Liver (tissue), 7 donors: ENCODE measurements at regions not wholly inside any gene's neighbourhood (a gene's known extent, or its start where the extent isn't known, plus 50 kb on each side); places are given as distances from the start of the nearest gene placed in this dataset.

Source experiments
- DNase-seq: peaks from one replicate; pipeline ENCODE4 v3.0.0-alpha.2; 2017; ENCODE audit warnings: low spot score
- H3K27ac ChIP-seq, 2 donors: one replicate each; pipeline ENCODE4 v1.7.0; 2013; ENCODE audit warnings: inconsistent platforms in 2 of 2, low read length in 2 of 2, control low read depth in 1 of 2, low read depth in 1 of 2, mild to moderate bottlenecking in 1 of 2
- H3K27me3 ChIP-seq, 4 donors: one replicate each; pipeline versions ENCODE4 v1.6.1 to v1.7.0; 2013; ENCODE audit warnings: low read length in 3 of 4, inconsistent platforms in 1 of 4, mild to moderate bottlenecking in 1 of 4, moderate library complexity in 1 of 4; ENCODE audit not compliant: control insufficient read depth in 4 of 4, insufficient read depth in 4 of 4
- H3K36me3 ChIP-seq, 4 donors: one replicate each; pipeline versions ENCODE4 v1.6.1 to v1.7.0; 2013; ENCODE audit warnings: low read length in 3 of 4, mild to moderate bottlenecking in 3 of 4, low read depth in 1 of 4, moderate library complexity in 1 of 4; ENCODE audit not compliant: control insufficient read depth in 4 of 4, insufficient read depth in 3 of 4
- H3K4me1 ChIP-seq, 4 donors: one replicate each; pipeline versions ENCODE4 v1.6.1 to v1.7.0; 2013; ENCODE audit warnings: low read length in 3 of 4, mild to moderate bottlenecking in 3 of 4, moderate library complexity in 1 of 4; ENCODE audit not compliant: control insufficient read depth in 4 of 4, insufficient read depth in 4 of 4
- H3K4me3 ChIP-seq, 3 donors: one replicate each; pipeline versions ENCODE4 v1.6.1 to v1.7.0; 2013; ENCODE audit warnings: low read length in 3 of 3, control low read depth in 1 of 3, low read depth in 1 of 3, mild to moderate bottlenecking in 1 of 3
- H3K9ac ChIP-seq, 2 donors: one replicate each; pipeline ENCODE4 v1.7.0; 2013; ENCODE audit warnings: low read length in 2 of 2, mild to moderate bottlenecking in 2 of 2, moderate library complexity in 2 of 2, control low read depth in 1 of 2, low read depth in 1 of 2
- H3K9me3 ChIP-seq, 4 donors: one replicate each; pipeline versions ENCODE4 v1.6.1 to v1.7.0; 2013; ENCODE audit warnings: low read length in 3 of 4; ENCODE audit not compliant: control insufficient read depth in 4 of 4
- ATF3 ChIP-seq: IDR thresholded peaks from 2 replicates; pipeline ENCODE4 v1.6.1; 2016; ENCODE audit warnings: antibody characterized with exemption
- EGR1 ChIP-seq, 2 donors: IDR thresholded peaks; 2 replicates each; pipeline ENCODE4 v1.6.1; 2016 to 2018; ENCODE audit warnings: antibody characterized with exemption in 2 of 2, low read depth in 2 of 2
- FOXA2 ChIP-seq: IDR thresholded peaks from 2 replicates; pipeline ENCODE4 v1.6.1; 2016; ENCODE audit warnings: antibody characterized with exemption
- GABPA ChIP-seq, 2 donors: IDR thresholded peaks in 1 of 2; conservative IDR thresholded peaks in 1 of 2; 2 replicates each; pipeline ENCODE4 v1.6.1; 2016; ENCODE audit warnings: antibody characterized with exemption in 2 of 2, mild to moderate bottlenecking in 1 of 2, moderate library complexity in 1 of 2
- HNF4A ChIP-seq, 2 donors: conservative IDR thresholded peaks; 2 replicates each; pipeline ENCODE4 v1.6.1; 2016; ENCODE audit warnings: antibody characterized with exemption in 2 of 2, mild to moderate bottlenecking in 2 of 2
- HNF4G ChIP-seq: IDR thresholded peaks from 2 replicates; pipeline ENCODE4 v1.6.1; 2016; ENCODE audit warnings: antibody characterized with exemption
- JUND ChIP-seq, 2 donors: IDR thresholded peaks; 2 replicates each; pipeline ENCODE4 v1.6.1; 2016; ENCODE audit warnings: antibody characterized with exemption in 2 of 2
- MAX ChIP-seq: IDR thresholded peaks from 2 replicates; pipeline ENCODE4 v1.6.1; 2016; ENCODE audit warnings: antibody characterized with exemption
- NR2F2 ChIP-seq: IDR thresholded peaks from 2 replicates; pipeline ENCODE4 v1.6.1; 2016; ENCODE audit warnings: antibody characterized with exemption
- REST ChIP-seq: IDR thresholded peaks from 2 replicates; pipeline ENCODE4 v1.6.1; 2016; ENCODE audit warnings: antibody characterized with exemption, mild to moderate bottlenecking
- RXRA ChIP-seq, 2 donors: IDR thresholded peaks; 2 replicates each; pipeline ENCODE4 v1.6.1; 2017 to 2018; ENCODE audit warnings: antibody characterized with exemption in 2 of 2, mild to moderate bottlenecking in 1 of 2
- TAF1 ChIP-seq: conservative IDR thresholded peaks from 2 replicates; pipeline ENCODE4 v1.6.1; 2016; ENCODE audit warnings: antibody characterized with exemption, mild to moderate bottlenecking
- YY1 ChIP-seq: IDR thresholded peaks from 2 replicates; pipeline ENCODE4 v1.6.1; 2016; ENCODE audit warnings: antibody characterized with exemption, mild to moderate bottlenecking
- ZBTB33 ChIP-seq: IDR thresholded peaks from 2 replicates; pipeline ENCODE4 v1.6.1; 2016; ENCODE audit warnings: antibody characterized with exemption
- WGBS: extraction: QIAGEN DNeasy Blood & Tissue Kit; methylation state at CpG from one replicate; pipeline ENCODE4 v1.1.7; 2013; 5-methylcytosine and 5-hydroxymethylcytosine counted together
- donor health status: healthy.
- donor health status: healthy.
- donor health status: healthy.
- donor health status: healthy.

GRCh38 chr1:101476541-101476940, 239.7 kb downstream of the S1PR1 start:
- H3K4me1 ChIP-seq = no peaks in the 10 kb centered on the region
- no peak overlapping the region for H3K27ac ChIP-seq
- no peaks in the 10 kb centered on the region for H3K27me3 ChIP-seq
- DNase-seq = no peak
- no peak for TF ChIP-seq RXRA (IDR thresholded peaks at IDR 0.05)
- no peak overlapping the region for H3K4me3 ChIP-seq
- H3K36me3 ChIP-seq = no peaks in the 10 kb centered on the region
- 39% methylated on average over 1 of the region's 1 CpG for WGBS
- no peak overlapping the region for H3K9ac ChIP-seq
- H3K9me3 ChIP-seq = peaks cover 0 to 4% (median 2%) of the 10 kb centered on the region in 4 donors

- H3K4me1 ChIP-seq = no peaks in the 10 kb centered on the region
- H3K9me3 ChIP-seq = no peaks in the 10 kb centered on the region
- H3K9ac ChIP-seq = no peak overlapping the region
- DNase-seq = no peak
- H3K36me3 ChIP-seq = no peaks in the 10 kb centered on the region
- no peak overlapping the region for H3K4me3 ChIP-seq
- TF ChIP-seq YY1 = no peak
- no peak for TF ChIP-seq EGR1 (IDR thresholded peaks at IDR 0.05; ENCODE audit: low read depth in 2 of 2)
- TF ChIP-seq TAF1 = no peak
- TF ChIP-seq HNF4G = no peak
- TF ChIP-seq ZBTB33 = no peak
- no peak for TF ChIP-seq JUND (IDR thresholded peaks at IDR 0.05)
- no peak for TF ChIP-seq GABPA (IDR thresholded peaks at IDR 0.05 in 1 of 2, conservative IDR thresholded peaks at IDR 0.05 in 1 of 2)
- TF ChIP-seq HNF4A (conservative IDR thresholded peaks at IDR 0.05) = no peak
- no peak for TF ChIP-seq ATF3
- no peak for TF ChIP-seq NR2F2
- TF ChIP-seq FOXA2 = no peak
- TF ChIP-seq REST = no peak
- TF ChIP-seq RXRA (IDR thresholded peaks at IDR 0.05) = no peak
- no peak for TF ChIP-seq MAX
- no peak overlapping the region for H3K27ac ChIP-seq
- no peaks in the 10 kb centered on the region for H3K27me3 ChIP-seq
Measured at GRCh38 chr1:101479945-101480344, 243.1 kb downstream of the S1PR1 start.

- Histone ChIP-seq H3K9ac (no peak overlapping the region), H3K4me1 (no peaks in the 10 kb centered on the region), H3K27me3 (no peaks in the 10 kb centered on the region), H3K27ac (no peak overlapping the region), H3K4me3 (no peak overlapping the region), H3K36me3 (no peaks in the 10 kb centered on the region), H3K9me3 (no peaks in the 10 kb centered on the region)
- TF ChIP-seq EGR1 (IDR thresholded peaks at IDR 0.05; ENCODE audit: low read depth in 2 of 2) (no peak), TAF1 (no peak), JUND (IDR thresholded peaks at IDR 0.05) (no peak), RXRA (IDR thresholded peaks at IDR 0.05) (no peak), FOXA2 (no peak)
- WGBS = 79% methylated on average over 4 of the region's 4 CpGs
- no peak for DNase-seq
Measured at GRCh38 chr1:101482306-101482705, 245.5 kb downstream of the S1PR1 start.
